GM21390 (cell line): ENCODE measurements at regions not wholly inside any gene's neighbourhood (a gene's known extent, or its start where the extent isn't known, plus 50 kb on each side); places are given as distances from the start of the nearest gene placed in this dataset.

Source experiments
- ATAC-seq: cut with Tn5 transposase; IDR thresholded peaks from one replicate; pipeline ENCODE4 v1.9.1; 2021; ENCODE audit not compliant: unreplicated experiment

DNA sequence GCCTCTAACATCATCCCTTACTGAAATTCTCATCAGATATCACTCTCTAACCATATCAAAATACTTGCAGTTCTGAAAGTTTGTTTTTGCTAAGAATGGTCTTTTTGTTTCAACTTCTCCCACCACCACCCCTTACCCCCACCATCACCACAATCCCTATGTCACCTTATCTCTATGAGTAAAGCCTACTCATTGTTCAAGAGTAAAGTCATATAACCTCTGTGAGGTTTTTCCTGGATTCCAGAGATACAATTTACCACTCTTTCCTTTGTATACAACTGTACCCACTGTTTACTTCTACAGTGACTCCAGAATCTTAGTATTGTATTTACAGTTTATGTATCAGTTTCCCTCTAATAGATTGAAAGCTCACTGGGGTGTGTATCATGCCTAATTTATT is 158.0 kb upstream of the PCDH10 start:
- no peak for ATAC-seq

DNA sequence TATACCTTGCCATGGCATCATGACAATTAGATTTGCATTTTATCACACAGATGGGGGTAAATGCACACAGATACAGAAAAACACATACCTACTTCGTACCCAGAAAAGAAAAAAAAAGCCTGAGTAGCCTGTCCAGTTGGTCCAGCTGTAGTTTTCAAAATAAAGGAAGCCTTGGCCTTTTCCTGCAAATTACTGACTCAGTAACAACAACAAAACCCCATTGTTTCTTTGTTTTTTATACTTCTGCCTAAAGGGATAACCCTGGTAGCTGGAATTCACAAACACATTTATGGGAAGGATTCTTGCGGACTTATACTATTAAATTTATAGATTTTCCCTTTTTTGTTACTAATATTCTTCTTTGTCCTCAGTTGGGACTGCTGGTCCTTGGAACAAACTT is 156.4 kb upstream of the PCDH10 start:
- ATAC-seq = no peak

DNA sequence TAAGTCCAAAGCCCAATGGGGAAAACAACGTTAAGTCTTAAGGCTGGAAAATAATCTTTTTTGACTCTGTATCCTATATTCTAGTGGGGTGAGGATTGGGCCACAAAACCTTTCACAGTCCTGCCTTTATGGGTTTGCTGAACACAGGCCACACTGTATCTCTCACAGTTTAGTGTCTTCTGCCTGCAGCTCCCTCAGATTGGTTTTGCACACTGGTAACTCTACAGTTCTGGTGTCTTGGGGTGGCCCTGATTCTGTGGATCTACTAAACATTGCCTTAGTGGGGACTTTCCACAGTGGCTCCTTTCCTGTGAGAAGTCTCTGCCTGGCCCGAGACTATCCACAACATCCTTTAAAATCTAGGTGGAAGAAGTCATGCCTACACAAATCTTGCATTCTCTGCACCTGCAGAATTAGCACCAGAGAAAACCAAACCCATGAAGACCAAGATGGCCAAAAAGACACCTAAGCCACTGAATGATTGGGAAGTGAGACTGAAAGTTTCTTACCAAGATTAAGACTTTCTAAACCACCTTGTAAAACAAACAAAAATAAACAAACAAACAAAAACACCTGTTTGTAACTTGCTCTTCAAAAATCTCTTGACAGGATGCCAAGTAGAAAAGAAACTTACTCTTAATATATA is 150.4 kb upstream of the PCDH10 start:
- ATAC-seq = no peak

DNA sequence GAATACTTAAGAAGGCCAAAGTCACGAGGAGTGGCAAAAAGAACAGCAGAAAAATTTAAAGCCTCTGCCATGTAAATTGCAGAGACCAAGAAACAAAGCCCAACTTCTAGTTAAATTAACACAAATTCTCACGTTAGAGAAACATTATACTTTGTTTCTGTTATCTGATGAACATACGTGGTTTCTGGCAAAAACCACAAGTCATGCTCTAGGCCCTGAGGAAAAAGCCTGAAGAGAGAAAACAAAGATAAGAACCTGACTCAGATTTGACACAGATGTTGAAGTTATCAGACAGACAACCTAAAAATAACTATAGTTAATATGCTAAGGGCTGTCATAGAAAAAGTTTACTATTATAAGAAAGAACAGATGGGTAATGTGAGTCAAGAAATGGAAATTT is 149.1 kb upstream of the PCDH10 start:
- no peak for ATAC-seq

DNA sequence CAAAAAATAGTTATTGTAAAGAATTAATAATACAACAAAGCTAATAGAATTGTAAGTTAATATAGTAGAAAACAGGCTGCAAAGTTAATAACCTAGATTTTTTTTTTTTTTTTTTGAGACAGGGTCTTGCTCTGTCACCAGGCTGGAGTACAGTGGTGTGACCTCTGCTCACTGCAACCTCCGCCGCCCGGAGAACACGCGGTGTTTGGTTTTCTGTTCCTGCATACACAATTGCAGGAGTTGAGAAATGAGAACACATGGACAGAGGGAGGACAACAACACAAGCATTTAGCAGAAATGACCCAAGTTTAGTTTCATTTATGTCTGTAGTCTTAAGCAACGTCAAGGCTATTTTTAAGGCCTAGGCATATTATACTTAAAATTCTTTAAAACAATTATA is 145.9 kb upstream of the PCDH10 start:
- no peak for ATAC-seq

DNA sequence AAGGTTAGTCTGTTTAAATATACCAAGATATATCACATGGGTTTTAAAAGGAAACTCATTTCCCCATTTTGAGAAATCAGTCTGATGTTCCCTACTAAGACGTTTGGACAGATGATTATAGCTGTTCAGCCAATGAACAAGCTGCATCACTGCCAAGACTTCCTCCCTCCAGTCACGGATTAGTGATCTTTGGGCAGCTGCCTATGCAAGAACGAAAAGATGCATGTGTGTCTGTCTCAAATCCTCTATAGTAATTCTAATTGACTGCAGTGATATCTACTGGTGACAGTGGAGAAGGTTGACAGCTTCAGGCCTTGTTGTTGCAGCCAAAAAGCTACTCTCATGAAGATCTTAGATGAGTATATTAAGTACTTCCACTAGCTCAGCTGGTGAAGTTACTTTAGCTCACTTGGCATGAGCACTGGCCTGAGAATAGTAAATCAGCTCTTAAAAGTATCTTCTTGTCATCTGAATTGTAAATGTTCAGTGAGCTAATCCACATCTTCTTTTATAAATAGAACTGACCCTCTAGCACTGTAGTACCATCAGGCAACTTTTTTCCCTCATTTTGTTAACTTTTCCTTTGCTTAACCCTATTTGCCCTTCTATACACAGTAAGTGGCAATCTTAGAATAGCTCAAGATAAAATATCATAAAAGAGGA is 134.5 kb upstream of the PCDH10 start:
- ATAC-seq = no peak

DNA sequence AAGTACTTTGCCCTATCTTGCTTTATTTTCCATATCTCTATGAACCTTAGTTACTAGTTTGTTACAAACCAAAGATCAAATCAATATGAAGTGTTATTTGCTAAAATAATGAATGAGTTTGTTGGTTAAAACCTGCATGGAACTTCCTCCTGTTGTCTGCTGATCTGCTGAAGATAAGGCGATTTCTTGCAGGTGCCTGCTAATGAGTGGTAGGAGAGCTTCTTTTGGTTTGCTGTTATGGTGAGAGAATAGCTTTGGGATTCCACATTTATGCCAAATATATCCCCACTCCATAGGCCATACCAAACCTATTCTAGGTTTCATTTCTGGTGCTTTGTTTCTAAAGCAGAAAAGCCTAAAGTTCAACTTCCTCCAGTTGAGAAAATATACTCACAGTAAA is 103.8 kb upstream of the PCDH10 start:
- ATAC-seq = no peak

DNA sequence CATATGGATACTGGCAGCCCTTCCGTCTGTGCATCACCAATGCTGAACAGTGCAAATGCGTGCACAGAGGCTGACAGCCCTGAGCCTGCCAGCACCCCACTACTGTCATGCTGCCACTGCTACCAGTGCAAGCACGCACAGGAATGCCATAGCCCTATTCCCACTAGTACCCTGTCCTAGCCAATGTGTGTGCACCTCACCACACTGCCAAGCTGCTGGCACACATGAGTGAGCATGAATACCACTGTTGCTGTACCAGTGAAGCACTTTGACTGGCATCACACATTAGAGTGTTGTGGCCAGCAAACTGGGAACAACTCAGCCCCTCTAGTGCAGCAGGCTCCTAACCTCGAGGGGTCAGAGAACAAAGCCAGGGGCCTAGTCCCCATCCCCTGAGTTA is 102.9 kb upstream of the PCDH10 start:
- ATAC-seq = no peak

DNA sequence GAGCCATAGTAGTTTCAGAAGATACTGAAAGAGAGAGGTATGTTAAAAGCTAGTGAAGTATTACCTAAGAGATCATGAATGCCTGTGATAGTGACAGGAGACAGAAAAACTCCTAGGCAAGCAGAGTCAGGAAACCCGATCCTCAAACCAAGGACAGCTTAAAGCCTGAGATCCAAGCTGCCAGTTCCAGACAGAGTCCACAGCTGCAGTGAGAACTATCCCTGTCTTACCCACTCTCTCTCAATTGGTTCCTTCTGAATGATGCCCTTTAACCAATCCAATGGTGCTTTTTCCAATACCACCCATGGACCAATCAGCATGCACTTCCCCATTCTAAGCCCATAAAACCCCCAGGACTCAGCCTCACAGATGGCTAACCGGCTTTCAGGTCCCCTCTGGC is 90.4 kb upstream of the PCDH10 start:
- ATAC-seq = no peak

DNA sequence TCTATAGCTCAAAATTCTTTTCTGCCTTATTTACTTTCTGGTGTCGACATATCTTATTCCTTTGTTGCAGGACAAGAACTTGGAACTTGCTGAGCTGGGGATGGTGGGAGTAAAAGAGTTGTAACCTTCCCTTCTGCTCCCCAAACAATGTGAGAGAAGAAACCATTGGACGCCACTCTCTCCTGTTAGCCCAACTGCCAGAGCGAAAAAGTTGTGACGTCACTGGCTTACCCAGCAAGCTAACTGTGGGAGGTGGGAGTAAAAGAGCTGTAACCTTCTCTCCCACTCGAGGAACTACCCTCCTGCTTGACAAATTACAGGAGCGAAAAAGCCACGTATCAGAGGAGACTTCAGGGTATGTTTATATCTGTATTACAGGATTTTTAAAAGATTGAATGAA is 90.0 kb upstream of the PCDH10 start:
- ATAC-seq = no peak

DNA sequence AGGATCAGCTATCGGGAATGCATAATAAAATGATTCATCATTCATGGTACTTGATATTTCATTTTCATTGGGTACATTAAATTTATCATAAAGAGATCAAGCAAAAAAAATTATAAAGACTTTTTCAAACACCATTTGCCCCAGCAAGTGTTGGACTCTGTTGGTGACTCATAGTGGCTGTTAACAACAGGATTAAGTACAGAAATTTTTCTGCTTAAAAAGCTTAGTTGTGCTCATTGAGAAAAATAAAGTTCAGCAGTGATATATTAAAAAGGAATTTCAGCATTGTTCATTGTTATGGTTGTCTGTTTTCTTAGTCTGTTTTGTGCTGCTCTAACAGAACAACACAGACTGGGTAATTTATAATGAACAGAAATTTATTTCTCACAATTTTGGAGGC is 86.2 kb upstream of the PCDH10 start:
- no peak for ATAC-seq

DNA sequence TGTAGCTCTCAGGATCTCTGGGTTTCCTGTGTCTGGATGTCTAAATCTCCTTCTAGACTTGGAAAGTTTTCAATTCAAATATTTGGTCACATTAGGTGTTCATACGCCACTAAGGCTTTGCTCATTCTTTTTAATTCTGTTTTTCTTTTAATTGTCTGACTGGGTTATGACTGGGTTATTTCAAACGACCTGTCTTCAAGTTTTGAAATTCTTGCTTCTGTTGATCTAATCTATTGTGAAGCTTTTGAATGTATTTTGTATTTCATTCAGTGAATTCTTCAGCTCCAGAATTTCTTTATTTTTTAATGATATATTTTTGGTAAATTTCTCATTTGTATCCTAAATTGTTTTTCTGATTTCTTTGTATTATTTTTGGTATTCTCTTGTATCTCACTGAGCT is 81.0 kb upstream of the PCDH10 start:
- ATAC-seq = no peak

DNA sequence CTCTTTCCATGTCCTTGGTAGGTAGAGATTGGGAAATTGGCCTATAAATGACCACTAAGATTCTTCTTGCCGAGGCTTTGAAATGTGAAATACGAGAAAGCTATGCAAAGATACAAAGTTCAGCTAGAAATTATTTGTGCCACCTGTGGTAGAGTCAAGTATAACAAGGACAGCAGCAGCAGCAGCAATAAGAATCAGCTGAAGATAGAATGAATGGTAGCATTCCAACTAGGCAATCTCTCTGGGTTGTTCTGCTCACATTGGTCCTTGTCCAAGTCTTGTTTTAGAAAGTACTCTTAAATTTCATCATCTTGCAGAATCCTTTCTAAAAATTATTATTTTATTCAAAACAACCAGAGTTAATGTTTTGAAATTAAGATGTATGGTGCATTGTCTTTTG is 67.8 kb upstream of the PCDH10 start:
- ATAC-seq = no peak

DNA sequence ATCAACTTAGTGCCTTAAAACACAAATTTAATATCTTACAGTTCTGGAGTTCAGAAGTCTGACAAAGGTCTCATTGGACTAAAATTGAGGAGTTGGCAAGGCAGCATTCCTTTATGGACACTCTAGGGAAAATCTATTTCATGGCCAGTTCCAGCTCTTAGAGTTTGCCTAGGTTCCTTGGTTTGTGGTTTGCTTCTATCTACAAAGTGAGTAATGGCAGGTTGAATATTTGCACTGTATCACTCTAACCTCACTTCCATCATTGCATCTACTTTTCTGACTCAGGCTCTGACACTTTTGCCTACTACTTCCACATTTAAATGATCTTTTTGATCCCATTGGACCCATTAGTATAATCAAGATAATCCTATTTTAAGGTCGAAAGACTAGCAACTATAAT is 64.7 kb upstream of the PCDH10 start:
- no peak for ATAC-seq

DNA sequence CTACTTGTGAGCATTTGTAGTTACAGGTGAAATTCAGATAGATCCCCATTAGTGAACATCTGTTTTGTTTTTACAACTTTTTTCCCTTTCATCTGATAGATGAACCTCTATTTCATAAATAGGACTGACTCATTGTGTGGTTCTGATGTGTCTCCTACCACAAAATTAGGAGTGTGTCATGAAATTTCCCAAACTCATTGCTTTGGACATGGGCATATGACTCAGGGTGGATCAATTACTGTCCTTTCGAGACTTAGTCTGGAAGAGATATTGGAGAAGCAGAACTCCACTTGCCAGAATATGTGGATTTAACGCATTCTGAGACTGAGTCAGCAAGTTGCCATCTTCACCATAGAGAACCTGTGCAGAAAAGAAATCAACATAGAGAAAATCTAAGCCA is 53.5 kb upstream of the PCDH10 start:
- no peak for ATAC-seq

DNA sequence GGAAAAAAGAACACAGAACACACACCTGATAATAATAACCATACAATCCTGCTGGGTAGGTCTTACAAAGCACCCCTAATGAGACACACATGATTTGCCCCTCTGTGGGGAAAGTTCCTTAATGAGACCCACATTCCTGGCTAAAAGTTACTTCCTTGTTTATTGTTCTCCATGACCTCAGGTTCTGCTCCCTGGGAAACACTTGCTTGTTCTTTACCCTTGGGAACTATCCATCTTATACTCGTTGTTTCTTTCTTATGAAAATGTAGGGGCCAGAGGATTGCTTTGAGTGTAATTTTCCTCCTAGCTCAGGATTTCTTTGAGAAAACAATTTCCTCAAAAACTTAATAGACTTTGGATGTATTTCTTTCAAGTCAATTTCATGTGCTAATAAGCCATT is 52.1 kb upstream of the PCDH10 start:
- no peak for ATAC-seq
